H1 (cell line): ENCODE measurements at regions not wholly inside any gene's neighbourhood (a gene's known extent, or its start where the extent isn't known, plus 50 kb on each side); places are given as distances from the start of the nearest gene placed in this dataset.

ENCODE experiments used
- CTCF ChIA-PET: fragments of 300-600 bp; sonication (Branson Sonifier 250); formaldehyde crosslinking; loops from one replicate; lab custom pipeline; 2021; ENCODE audit not compliant: partially characterized antibody; lab: Charles Lee
- POLR2A ChIA-PET: fragments of 300-600 bp; sonication (Branson Sonifier 250); formaldehyde crosslinking; loops from one replicate; lab custom pipeline; 2021; ENCODE audit warnings: inconsistent platforms; ENCODE audit not compliant: partially characterized antibody; lab: Charles Lee
- DNase-seq, 2 experiments: peaks; one replicate each; pipeline versions ENCODE4 v3.0.0 to v3.0.0-alpha.2; 2010 to 2022; ENCODE audit warnings: low spot score in 2 of 2, low read depth in 1 of 2, mixed read lengths in 1 of 2
- FAIRE-seq: peaks from 2 replicates; lab custom pipeline; 2011; peaks lifted over from hg19 to GRCh38; lab: Jason Lieb, UNC
- H2AFZ ChIP-seq: 2 replicates; pipeline ENCODE4 v1.8.1; 2012; ENCODE audit warnings: low read length, inconsistent platforms
- H2AK5ac ChIP-seq: 2 replicates; pipeline ENCODE4 v1.6.1; 2013; ENCODE audit warnings: low read depth, low read length
- H2BK120ac ChIP-seq: replicated peaks from 2 replicates; pipeline ENCODE3; 2013; ENCODE audit warnings: low read depth, low read length, inconsistent platforms
- H2BK12ac ChIP-seq: 2 replicates; pipeline ENCODE4 v1.6.1; 2013; ENCODE audit warnings: low read depth, low read length
- H2BK15ac ChIP-seq: 2 replicates; pipeline ENCODE4 v1.6.1; 2013; ENCODE audit warnings: low read length
- H2BK20ac ChIP-seq: 2 replicates; pipeline ENCODE4 v1.6.1; 2013; ENCODE audit warnings: low read length
- H2BK5ac ChIP-seq: 2 replicates; pipeline ENCODE4 v1.6.1; 2013; ENCODE audit warnings: low read depth, low read length
- H3K14ac ChIP-seq: 2 replicates; pipeline ENCODE4 v1.6.1; 2013; ENCODE audit warnings: inconsistent platforms; ENCODE audit not compliant: insufficient read length
- H3K18ac ChIP-seq: 2 replicates; pipeline ENCODE4 v1.6.1; 2013; ENCODE audit warnings: low read length; ENCODE audit errors: extremely low read depth
- H3K23ac ChIP-seq: 2 replicates; pipeline ENCODE4 v1.6.1; 2013; ENCODE audit warnings: inconsistent platforms; ENCODE audit not compliant: insufficient read length
- H3K23me2 ChIP-seq: 2 replicates; pipeline ENCODE4 v1.6.1; 2013; ENCODE audit warnings: low read depth, low read length
- H3K27ac ChIP-seq: 2 replicates; pipeline ENCODE4 v1.6.1; 2011; ENCODE audit warnings: low read depth, low read length, inconsistent platforms
- H3K27me3 ChIP-seq, 4 experiments: replicated peaks in 1 of 4; 1 replicate in 1 of 4; 2 replicates in 3 of 4; pipeline versions ENCODE4 v1.6.1 to v1.8.1; 2011 to 2013; ENCODE audit warnings: low read length in 3 of 4, mild to moderate bottlenecking in 3 of 4, inconsistent platforms in 2 of 4, mixed read lengths in 2 of 4, moderate library complexity in 1 of 4; ENCODE audit not compliant: control insufficient read depth in 3 of 4, insufficient read depth in 3 of 4; ENCODE audit errors: extremely low read depth in 1 of 4
- H3K36me3 ChIP-seq, 4 experiments: 2 replicates each; pipeline versions ENCODE4 v1.6.1 to v1.8.1; 2011 to 2013; ENCODE audit warnings: mild to moderate bottlenecking in 4 of 4, low read length in 3 of 4, moderate library complexity in 2 of 4, control low read depth in 1 of 4, inconsistent platforms in 1 of 4; ENCODE audit not compliant: insufficient read depth in 4 of 4, control insufficient read depth in 2 of 4
- H3K4ac ChIP-seq: replicated peaks from 2 replicates; pipeline ENCODE3; 2013; ENCODE audit warnings: low read length, low read depth, mixed read lengths, inconsistent platforms; ENCODE audit not compliant: insufficient read length
- H3K4me1 ChIP-seq, 4 experiments: replicated peaks in 1 of 4; 1 replicate in 1 of 4; 2 replicates in 3 of 4; pipeline versions ENCODE4 v1.6.1 to v1.8.1; 2011 to 2013; ENCODE audit warnings: low read length in 3 of 4, inconsistent platforms in 2 of 4, mixed read lengths in 1 of 4; ENCODE audit not compliant: insufficient read depth in 4 of 4, control insufficient read depth in 3 of 4
- H3K4me2 ChIP-seq, 2 experiments: 2 replicates each; pipeline versions ENCODE4 v1.6.1 to v1.8.1; 2011 to 2013; ENCODE audit warnings: low read depth in 2 of 2, low read length in 2 of 2, control low read depth in 1 of 2, inconsistent platforms in 1 of 2, mild to moderate bottlenecking in 1 of 2; ENCODE audit not compliant: insufficient read depth in 1 of 2
- H3K4me3 ChIP-seq, 4 experiments: fragments of 200-600, 300-600 bp in 1 of 4; sonication (generic), shearing (Covaris generic), sonication (Bioruptor Twin) in 1 of 4; 2 replicates each; pipeline versions ENCODE4 v1.5.1 to v1.8.1; 2011 to 2016; ENCODE audit warnings: low read length in 4 of 4, low read depth in 3 of 4, control low read depth in 2 of 4, inconsistent platforms in 2 of 4, mild to moderate bottlenecking in 2 of 4, mixed read lengths in 1 of 4, moderate library complexity in 1 of 4; ENCODE audit not compliant: insufficient read depth in 2 of 4; ENCODE audit errors: extremely low read depth in 1 of 4
- H3K56ac ChIP-seq: replicated peaks from 2 replicates; pipeline ENCODE3; 2013; ENCODE audit warnings: low read depth, mild to moderate bottlenecking, mixed read lengths, low read length, inconsistent platforms; ENCODE audit not compliant: insufficient read length
- H3K79me1 ChIP-seq: 2 replicates; pipeline ENCODE4 v1.6.1; 2013; ENCODE audit warnings: low read depth, low read length, control low read depth
- H3K79me2 ChIP-seq, 2 experiments: 2 replicates each; pipeline versions ENCODE4 v1.6.1 to v1.8.1; 2012 to 2013; ENCODE audit warnings: low read length in 2 of 2, mild to moderate bottlenecking in 2 of 2, inconsistent platforms in 1 of 2; ENCODE audit not compliant: insufficient read depth in 2 of 2, control insufficient read depth in 1 of 2
- H3K9ac ChIP-seq, 4 experiments: replicated peaks in 1 of 4; 1 replicate in 1 of 4; 2 replicates in 3 of 4; pipeline versions ENCODE4 v1.6.1 to v1.8.1; 2011 to 2013; ENCODE audit warnings: low read depth in 3 of 4, low read length in 3 of 4, control low read depth in 2 of 4, mild to moderate bottlenecking in 2 of 4, moderate library complexity in 2 of 4, inconsistent platforms in 1 of 4; ENCODE audit errors: extremely low read depth in 1 of 4
- H3K9me3 ChIP-seq, 2 experiments: 2 replicates each; pipeline versions ENCODE4 v1.6.1 to v1.8.1; 2012 to 2013; ENCODE audit warnings: mild to moderate bottlenecking in 2 of 2, moderate library complexity in 2 of 2, control low read depth in 1 of 2, inconsistent platforms in 1 of 2, low read depth in 1 of 2, low read length in 1 of 2, mixed read lengths in 1 of 2; ENCODE audit not compliant: insufficient read depth in 2 of 2
- H4K20me1 ChIP-seq, 2 experiments: replicated peaks in 1 of 2; 2 replicates each; pipeline versions ENCODE3 to v1.8.1; 2011 to 2013; ENCODE audit warnings: inconsistent platforms in 2 of 2, low read length in 2 of 2, mild to moderate bottlenecking in 1 of 2; ENCODE audit not compliant: insufficient read depth in 2 of 2, control insufficient read depth in 1 of 2
- H4K5ac ChIP-seq: 2 replicates; pipeline ENCODE4 v1.6.1; 2013; ENCODE audit warnings: low read length, low read depth, mixed read lengths, inconsistent platforms; ENCODE audit not compliant: insufficient read length
- H4K8ac ChIP-seq: 2 replicates; pipeline ENCODE4 v1.8.0; 2013; ENCODE audit warnings: mild to moderate bottlenecking, moderate library complexity, low read length, inconsistent platforms; ENCODE audit not compliant: insufficient read depth; ENCODE audit errors: extremely low read depth
- H4K91ac ChIP-seq: replicated peaks from 2 replicates; pipeline ENCODE3; 2013; ENCODE audit warnings: low read length, mixed read lengths, inconsistent platforms; ENCODE audit not compliant: insufficient read length
- TAF7 ChIP-seq: optimal IDR thresholded peaks from 2 replicates; pipeline ENCODE3; 2011; ENCODE audit warnings: low read depth, mild to moderate bottlenecking, inconsistent platforms, low read length, moderate library complexity, borderline replicate concordance
- WGBS, 2 experiments: shearing (Covaris generic) in 1 of 2; methylation state at CpG; one replicate each; pipeline versions ENCODE4 v1.1.6 to v1.1.7; 2013 to 2015; ENCODE audit warnings: low lambda C conversion rate in 2 of 2, mixed read lengths in 2 of 2, inconsistent platforms in 1 of 2, low coverage in 1 of 2, missing lambda C conversion rate in 1 of 2; ENCODE audit not compliant: insufficient replicate concordance in 2 of 2, insufficient coverage in 1 of 2, insufficient read length in 1 of 2; ENCODE audit errors: extremely low coverage in 1 of 2, missing lambda C conversion rate in 1 of 2; 5-methylcytosine and 5-hydroxymethylcytosine counted together

GRCh38 chr4:45363931-45364330, 637.6 kb upstream of the GNPDA2 start:
- Histone ChIP-seq H3K27ac (no peak overlapping the region), H3K18ac (no peak overlapping the region), H3K79me1 (no peaks in the 10 kb centered on the region), H2AK5ac (no peak overlapping the region), H3K4me3 (no peak overlapping the region), H3K14ac (no peak overlapping the region), H2BK120ac (no peak overlapping the region), H3K79me2 (no peaks in the 10 kb centered on the region), H4K91ac (no peak overlapping the region), H3K56ac (no peak overlapping the region), H2BK20ac (no peak overlapping the region), H3K9me3 (peaks cover 13% of the 10 kb centered on the region in 2 experiments), H2BK12ac (no peak overlapping the region), H4K5ac (no peak overlapping the region), H3K23me2 (no peaks in the 10 kb centered on the region), H3K9ac (no peak overlapping the region), H3K27me3 (no peaks in the 10 kb centered on the region), H2BK5ac (no peak overlapping the region), H2BK15ac (no peak overlapping the region), H3K36me3 (peaks cover 0 to 4% (median 0%) of the 10 kb centered on the region in 4 experiments; a peak in 1 of 8 replicates), H3K4me1 (peaks cover 0 to 3% (median 0%) of the 10 kb centered on the region in 4 experiments; a peak in 1 of 7 replicates), H4K8ac (no peak overlapping the region), H3K4me2 (no peak overlapping the region), H4K20me1 (no peaks in the 10 kb centered on the region), H3K23ac (no peak overlapping the region), H2AFZ (no peak overlapping the region), H3K4ac (no peak overlapping the region)
- POLR2A ChIA-PET = no interaction called here
- no peak for TF ChIP-seq TAF7
- FAIRE-seq (no peak), DNase-seq (no peak)
- WGBS, 2 experiments = 87% methylated on average over 3 of the region's 3 CpGs; no CpG with 5 or more reads in 1 of the 2 experiments
- CTCF ChIA-PET = no interaction called here
